ELF-1 (cell line): ENCODE measurements at regions not wholly inside any gene's neighbourhood (a gene's known extent, or its start where the extent isn't known, plus 50 kb on each side); places are given as distances from the start of the nearest gene placed in this dataset.
"Not testable (repeated sequence)": the region's sequence is repeated elsewhere in the genome, so short reads cannot be mapped to it uniquely, and the experiment has no call there.

Source experiments
- DNase-seq: peaks from one replicate; pipeline ENCODE4 v3.0.0-alpha.2; 2016; ENCODE audit warnings: low read depth, low spot score

DNA sequence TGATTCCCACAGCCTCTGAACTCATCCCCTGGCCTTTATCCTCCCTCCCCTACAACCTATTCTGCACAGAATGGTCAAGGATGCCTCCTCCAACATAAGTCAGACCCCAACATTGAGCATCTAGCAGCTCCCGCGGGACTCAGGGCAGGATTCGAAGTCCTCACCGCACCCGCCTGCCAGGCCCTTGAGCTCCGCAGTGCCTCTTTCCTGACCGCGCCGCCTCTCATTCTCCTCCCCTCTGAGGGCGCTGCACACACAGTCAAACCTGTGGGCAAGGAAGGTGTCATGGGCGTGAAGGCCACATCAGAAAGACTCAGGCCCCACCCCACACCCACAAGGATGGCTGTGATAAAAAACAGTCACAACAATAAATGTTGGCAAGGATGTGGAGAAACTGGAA lies 84.1 kb downstream of the CPZ start:
- DNase-seq = no peak

DNA sequence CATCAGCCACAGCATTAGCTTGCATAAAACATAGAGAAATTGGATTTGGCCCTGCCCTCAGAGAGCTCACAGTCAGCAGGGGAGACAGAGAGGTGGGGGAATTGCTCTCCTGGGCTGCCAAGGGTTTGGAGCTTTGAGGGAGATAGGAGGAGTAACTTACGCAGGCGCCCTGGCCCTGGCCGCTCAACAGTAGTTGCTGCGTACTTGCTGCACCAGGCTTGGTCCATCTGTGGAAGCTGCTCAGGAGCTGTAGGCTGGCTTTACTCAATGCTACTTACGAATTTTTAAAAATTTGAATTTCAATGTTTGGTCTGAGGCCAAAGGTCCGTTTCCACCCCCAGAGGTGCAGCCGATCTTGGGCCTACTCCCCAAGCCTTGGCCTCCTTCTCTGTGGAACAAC lies 83.3 kb downstream of the CPZ start:
- DNase-seq = no peak

DNA sequence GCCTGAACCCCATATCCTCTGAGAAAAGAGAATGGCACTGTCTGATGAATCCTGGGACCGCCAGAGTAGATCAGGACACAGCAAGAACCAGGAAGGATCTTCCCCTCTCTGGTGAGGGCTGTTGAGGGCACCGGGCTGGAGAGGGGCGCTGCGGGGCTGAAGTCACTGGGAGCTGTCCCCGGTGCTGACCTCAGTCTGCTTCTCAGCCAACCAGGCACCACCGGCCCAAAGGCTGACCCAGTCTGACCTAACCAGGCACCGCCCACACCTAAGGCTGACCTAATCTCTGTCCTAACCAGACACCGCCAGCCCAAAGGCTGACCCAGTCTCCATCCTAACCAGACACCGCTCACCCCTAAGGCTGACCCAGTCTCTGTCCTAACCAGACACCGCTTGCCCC lies 82.8 kb downstream of the CPZ start:
- DNase-seq = peak; percentile 93

DNA sequence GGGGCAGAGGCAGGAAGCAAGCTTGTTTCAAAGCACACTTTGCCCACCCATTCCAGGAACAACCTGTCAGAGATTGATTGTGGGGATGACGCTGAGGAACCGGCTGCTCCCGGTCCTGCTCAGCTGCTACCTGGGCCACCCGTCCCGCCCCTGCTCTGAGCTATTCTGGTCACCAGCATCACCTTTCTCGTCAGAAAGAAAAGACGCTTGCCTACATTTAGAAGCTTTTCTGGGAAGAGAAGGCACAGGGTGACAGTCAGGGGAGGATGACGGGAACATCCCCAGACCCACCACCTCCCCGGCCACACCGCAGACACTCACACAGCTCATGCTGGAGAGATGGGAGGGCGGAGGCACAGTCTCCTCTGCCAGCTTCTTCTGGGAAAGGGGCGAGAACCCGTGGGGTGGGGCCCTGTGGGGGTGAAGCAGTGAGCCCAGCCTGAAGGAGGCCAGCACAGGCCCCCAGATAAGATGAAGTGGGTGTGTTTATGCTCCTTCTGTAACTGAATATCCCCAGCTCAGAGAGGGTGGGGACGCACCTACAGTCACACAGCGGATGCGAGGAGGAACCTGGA lies 81.8 kb downstream of the CPZ start:
- DNase-seq = no peak

DNA sequence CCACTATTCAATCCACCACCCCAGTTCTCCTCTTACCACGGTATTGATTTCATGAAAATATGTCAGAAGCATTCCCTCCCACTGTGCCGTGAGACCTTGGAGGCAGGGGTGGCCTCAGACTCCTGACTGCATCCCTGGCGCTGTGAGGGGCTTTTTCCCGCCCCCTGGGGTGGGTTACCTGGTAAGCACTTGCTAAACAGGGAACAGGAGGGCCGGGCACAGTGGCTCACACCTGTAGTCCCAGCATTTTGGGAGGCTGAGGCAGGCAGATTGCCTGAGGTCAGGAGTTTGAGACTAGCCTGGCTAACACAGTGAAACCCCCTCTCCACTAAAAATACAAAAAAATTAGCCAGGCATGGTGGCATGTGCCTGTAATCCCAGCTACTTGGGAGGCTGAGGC lies 80.5 kb downstream of the CPZ start:
- not testable (repeated sequence) for DNase-seq

DNA sequence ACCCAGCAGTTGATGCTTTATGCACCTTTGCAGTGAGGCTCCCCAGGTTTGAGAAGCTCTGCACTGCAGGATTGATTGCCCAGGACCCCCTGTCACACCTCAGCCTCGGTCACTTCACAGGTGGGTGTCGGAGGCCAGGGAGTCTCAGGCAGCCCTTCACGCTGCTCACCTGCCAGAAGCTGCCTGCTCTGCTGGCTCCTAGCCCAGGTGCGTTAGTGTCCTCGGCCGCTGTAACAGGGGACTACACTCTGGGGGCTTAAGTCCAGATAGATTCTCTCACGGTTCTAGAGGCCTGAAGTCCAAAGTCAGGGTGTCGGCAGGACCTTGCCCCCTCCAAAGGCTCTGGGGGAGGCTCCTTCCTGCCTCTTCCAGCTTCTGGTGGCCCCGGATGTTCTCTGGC lies 79.9 kb downstream of the CPZ start:
- DNase-seq = no peak

DNA sequence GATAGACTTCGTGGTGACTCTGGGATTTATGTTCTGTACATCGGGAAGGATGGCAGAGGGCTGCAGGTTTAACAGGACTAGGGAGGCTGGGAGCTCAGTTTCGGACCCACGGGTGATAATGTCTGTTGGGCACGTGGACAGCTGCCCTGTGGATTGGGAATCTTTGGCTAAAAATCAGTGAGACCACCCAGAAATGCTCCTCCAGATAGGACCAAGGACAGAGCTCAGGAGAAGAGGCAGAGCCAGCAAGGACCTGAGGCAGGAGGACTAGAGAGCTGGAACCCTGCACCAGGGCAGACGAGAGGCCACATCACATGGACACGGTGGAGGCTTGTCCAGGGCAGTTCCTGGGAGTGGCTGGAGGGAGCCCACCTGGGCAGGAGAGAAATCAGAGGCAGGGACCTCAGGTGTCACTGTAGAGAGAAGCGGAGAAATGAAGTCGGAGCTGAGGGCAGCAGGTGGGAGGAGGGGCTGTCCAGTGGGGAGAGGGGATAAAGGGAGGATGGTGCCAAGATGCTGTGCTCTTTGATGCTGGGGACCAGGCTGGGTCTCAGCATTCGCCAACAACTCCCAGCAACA lies 79.2 kb downstream of the CPZ start:
- DNase-seq = no peak
